ENCODE measurements at regions not wholly inside any gene's neighbourhood (a gene's known extent, or its start where the extent isn't known, plus 50 kb on each side); places are given as distances from the start of the nearest gene placed in this dataset.

DNA sequence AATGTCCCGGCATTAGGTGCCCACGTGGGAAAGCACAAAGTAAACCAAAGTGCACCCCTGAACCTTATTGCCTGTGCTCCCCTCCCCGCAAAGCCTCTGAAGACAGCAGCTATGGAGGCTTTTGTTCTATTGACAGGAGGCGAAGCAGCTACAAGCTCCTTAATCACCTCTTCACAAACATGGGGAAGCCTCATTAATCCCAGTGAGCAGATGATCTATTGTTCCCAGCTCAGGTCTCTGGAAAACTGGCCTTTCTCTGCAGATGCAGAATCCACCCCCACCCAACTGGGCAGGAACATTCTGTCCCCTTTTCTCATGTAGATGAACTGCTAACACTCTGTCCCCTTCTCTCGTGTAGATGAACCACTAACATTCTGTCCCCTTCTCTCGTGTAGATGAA, 190.5 kb upstream of the CSF3R start:
- DNase-seq: no peak

DNA sequence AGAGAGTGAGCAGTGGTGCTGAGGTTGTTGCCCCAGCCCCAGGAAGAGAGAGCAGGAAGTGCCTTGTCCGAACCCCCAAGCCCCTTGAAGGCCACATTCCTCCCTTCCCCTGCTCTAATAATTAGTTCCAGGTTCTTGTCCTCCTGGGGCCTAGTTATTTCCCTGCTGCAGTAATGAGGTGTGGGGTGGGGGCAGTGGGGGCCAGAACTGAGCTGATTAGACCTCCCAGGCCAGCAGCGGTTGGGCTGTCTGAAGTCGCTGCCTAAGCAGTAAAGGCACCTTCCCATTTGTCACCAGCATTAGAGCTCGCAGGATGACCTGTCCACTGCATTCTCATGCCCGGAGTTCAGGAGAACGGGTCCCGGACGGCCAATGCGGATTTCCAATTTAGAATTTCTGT, 186.5 kb upstream of the CSF3R start:
- DNase-seq: no peak

DNA sequence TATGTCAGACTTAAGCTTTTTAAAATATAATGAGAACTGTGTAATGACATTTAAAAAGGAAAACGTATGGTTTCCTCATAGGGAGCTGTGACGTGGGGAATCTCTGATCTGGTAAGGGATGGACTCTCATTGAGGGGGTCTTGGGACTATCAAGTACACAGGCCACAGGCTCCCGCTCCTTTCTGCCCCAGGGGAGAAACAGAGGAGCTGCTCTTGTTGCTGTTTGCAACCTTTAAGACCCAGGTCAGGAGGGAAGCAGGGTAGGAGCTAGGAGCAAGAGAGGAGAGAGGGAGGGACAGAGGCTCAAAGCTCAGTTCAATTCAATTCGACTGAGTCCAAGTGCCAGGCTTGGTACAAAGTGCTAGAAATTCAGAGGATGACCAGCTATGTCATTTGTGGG, 185.1 kb upstream of the CSF3R start:
- no peak for DNase-seq

DNA sequence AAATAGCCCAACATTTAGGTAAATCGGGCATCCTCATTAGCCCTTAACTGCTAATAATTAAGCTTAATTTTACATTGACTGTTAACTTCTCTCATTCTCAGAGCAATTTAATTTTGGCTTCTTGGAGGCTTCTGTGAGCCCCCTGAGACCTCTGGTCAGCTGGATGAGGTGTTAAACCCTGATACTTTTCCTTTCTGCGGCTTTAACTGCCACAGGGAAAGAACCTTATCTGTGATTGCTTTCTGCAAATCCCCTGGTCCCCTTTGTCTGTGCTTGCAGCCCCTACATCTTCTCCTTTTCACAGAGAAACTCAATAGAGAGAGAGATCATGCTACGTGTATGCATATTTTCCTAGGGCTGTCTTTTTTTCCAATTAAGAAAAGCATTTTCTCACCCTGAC, 184.5 kb upstream of the CSF3R start:
- DNase-seq: no peak

DNA sequence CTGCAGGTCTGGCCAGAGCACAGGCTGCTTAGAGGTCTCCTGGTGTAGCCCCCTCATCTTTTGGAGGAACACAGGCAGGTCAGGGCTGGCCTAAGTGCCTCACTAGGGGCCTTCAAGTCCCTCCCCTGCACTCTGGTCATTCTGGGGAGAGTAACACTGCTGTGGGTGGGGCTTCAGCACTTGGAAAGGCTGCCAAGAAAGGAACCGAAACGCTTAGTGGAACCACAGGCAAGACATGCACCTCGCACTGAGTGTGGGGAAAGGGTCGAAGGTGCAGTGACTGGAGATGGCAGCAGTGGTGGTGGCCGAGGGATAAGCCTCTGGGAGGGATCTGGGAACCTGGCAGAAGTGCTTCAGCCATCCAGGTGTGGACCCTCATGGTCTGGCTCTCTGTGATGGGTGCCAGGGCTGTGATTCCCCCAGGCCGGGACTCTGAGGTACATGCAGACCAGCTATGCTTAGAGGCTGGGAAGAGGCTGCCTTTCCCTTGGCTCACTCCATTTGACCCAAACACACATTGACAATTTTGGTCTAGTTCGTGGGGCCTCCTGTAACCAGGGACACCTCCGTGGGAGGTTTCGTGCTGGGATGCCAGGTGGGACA, 182.9 kb upstream of the CSF3R start:
- no peak for DNase-seq

DNA sequence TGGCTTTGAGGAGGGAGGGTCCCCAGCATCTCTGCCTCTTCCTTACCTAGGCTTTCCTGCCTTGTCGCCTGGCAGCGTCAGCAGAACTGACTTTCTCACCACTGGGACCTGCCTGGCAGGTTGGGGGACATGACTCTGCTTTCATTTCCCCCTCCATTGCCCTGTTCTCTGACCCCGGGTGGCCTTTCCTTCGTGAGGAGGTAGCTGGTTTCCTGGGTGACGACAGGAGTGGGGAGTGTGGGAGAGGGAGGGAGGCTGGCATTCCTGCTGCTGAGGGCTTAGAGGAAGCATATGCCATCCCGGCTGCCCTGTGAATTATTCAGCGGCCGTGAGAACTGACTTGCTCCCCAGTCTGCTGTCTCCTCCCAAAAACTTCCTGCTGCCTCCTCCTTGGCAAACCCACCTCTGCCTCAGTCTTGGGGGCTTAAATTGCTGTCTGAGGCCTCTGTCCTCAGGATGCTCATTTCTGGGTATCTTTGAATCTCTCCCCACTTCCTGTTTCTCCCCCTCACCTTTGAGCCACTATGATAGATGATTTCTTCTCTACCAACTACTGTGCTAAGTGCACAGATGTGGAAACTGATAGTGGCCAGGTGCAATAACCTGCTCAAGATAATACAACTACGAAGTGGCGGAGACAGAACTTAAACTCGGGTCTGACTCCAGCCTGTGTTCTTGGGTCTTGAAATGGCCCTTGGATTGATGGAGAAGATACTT, 182.0 kb upstream of the CSF3R start:
- no peak for DNase-seq

DNA sequence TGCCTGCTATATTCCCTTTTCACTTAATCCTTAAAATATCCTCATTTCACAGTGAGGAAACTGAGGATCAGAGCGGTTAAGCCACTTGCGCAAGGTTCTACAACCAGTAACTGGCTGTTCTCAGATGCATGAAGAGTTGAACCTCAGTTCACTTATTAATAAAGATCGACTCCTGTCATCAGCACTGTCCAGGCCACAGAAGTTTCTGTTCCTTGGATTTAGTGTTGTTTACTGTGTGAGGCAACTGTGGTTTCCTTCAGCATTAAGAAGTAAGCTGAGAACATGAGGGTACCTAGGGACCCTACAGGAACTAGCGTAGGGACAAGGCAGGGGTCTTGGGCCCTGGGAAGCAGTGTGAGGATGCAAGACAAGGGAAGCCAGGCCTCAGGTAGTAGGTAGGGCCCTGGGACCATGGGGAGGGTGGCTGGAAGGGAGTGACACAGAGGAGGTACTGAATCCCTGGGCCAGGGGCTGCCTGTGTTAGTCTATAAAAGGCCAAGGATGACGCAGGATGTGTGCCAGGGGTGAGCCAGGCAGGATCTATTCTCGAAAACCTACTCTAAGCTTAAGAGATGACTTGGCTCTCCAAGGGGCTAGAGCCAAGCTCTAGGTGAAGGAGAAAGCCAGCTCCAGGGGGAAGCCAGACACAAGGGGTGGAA, 181.2 kb upstream of the CSF3R start:
- no peak for DNase-seq

DNA sequence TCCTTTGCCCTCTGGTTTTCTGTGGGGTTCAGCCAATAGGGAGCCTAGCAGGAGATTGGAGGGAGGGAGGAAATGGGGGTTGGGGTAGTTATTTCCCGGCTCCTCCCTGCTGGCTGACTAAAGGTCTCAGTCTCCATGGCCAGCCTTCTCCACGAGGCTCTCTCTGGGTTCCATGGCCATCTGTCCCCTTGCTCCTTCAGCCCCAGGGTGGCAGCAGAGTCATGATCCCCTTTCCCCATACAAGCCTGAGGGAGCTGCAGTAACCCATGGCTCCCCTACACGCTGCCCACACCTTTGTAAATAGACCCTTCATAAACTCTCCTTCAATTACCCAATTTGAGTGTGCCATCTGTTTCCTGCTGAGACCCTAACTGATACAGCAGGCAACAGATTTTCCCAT, 176.1 kb upstream of the CSF3R start:
- DNase-seq: no peak

DNA sequence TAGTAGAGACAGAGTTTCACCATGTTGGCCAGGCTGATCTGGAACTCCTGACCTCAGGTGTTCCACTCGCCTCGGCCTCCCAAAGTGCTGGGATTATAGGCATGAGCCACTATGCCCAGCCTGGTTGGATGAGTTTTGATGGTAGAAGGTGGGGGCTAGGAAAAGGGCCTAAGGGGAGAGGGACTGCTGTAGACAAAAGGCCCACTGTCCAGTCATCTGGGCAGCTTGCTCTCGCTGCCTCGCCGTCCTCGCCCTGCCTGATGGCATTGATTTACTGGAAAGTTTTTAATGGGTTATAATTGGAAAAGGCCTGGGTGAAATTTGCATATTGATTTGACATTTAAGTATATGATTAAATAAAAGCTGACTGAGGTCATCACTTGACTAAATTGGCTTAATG, 175.1 kb upstream of the CSF3R start:
- DNase-seq: no peak

DNA sequence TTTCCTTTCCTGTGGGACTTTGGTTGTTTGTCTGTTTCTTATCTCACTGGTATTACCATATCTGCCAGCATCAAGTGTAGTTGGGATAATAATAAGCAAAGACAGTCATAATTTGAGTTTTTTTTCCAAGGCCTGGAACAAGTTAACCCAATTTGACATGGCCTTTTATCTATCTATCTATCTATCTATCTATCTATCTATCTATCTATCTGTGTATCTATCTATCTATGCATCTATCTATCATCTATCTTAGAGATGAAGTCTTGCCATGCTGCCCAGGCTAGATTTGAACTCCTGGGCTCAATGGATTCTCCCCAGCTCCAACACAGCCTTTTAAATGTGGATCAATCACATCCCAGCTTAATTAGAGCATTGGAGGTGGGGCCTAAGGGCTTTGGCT, 174.1 kb upstream of the CSF3R start:
- no peak for DNase-seq

DNA sequence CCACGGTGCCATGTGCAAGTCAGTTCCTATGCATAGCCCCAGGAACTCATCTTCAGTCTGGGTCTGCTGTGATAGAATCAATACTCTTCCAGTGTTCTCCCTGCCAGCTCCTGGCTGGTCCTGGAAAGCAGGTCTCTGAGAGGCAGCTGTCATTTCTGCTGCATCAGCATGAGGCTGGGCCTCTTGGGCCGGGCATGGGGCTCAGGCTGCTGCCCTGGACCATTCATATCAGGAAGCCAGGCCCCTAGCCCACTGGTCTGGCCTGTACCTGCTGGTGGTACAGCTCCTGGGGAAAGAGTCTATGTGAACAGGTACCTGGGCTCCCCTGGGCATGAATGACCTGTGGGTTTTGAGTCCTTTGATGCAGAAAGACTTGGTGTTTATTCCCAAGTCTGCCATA, 173.6 kb upstream of the CSF3R start:
- no peak for DNase-seq

DNA sequence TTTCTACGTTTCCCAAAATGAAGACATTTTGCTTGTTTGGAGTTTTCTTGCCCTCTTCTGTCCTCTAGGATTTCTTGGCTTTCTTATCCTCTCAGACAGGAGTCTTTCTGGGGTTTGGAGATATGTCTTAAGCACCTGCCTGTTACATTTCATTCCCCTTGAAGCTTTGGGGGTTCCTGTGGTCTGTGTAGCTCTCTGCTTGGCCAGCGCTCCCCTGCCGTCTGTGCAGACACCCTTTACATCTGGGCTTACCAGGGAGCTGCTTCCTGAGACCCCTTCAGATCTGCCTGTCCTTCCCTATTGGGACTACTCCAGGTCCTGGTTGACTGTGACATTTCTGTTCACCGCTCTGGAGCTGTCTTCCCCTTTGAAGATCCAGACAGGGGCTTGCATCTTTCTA, 171.9 kb upstream of the CSF3R start:
- no peak for DNase-seq

DNA sequence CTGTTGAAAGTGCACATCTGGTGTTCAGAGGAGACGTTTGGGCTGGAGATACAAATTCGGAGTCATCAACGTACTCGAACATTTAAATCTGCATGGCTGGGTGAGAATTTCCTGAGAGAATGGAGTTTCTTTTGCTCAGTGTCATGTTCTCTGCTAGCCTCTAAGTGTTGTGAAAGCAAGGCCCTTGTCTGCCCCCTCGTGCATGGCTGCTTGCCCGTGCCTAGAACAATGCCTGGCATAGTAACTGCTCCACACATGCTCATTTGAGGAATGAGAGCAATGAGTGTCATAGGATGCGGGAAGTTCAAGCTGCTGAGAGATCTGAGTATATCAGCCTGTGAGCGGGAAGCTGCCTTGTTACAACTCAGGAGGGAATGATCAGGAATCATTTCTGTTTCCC, 171.1 kb upstream of the CSF3R start:
- no peak for DNase-seq

DNA sequence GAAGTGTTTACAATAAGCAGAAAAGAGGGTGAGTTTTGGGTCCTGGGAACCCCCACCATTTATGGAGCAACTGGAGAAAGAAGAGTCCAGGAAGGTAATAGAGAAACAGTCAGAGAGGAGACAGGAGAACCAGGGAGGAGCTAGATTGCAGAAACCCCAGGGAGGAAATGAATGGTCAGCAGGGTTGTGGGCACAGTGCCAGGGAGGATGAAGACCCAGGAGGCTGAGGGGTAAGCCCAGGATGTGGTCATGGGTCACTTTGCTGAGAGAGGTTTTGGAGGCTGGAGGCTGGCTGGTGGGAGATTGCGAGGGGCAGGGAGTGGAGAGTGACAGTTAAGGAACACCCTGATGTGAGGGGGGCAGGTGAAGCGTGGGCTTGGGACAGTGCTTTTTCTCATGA, 169.9 kb upstream of the CSF3R start:
- DNase-seq: no peak

DNA sequence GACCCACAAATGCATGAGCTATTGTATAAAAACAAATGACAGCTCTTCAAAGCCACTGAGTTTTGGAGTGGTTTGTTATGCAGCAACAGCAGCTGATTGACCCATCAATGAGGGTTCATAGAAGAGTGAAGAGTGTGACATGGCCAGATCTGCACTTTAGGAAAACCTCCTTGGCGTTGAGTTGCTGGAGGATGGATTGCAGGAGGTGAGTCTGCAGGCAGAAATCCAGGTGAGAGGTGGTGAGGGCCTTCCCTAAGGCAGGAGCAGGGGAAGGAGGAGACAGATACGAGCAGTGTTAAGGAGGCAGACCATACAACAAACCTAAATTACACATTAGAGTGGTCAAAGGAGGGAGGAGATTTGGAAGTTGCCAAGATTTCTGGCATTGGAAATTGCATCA, 169.3 kb upstream of the CSF3R start:
- no peak for DNase-seq

DNA sequence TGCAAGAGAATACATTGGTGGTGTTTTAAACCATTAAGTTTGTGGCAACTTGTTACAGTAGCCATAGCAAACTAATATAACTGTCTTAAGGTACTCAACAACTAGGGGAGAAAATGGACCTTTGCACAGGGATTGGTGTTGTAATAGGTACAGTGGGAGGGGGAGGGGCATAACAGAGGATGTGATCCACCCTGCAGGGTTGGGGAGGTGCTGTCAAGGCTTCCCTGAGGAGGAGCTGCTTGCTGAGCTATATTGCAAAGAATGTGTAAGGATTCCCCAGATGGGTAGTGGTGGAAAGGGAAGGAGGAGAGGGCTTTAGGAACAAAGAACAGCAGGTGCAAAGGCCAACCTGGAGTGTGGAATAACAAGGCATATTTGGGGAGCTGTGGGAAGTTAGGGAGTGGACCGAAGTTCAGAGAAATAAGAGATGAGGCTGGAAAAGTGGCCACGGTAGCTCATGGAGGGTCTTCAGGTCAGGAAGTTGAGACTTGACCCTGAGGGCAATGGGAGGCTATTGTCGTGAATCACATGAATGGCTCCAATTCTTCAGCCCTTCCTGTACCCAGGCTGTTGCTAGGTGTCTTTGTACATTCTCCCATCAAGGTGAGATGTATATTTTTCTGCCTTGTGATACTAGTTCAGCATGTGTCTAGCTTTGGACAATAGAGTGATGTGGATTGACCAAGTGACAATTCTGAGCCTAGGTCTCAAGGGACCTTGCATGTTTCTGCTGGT, 168.6 kb upstream of the CSF3R start:
- DNase-seq: no peak

DNA sequence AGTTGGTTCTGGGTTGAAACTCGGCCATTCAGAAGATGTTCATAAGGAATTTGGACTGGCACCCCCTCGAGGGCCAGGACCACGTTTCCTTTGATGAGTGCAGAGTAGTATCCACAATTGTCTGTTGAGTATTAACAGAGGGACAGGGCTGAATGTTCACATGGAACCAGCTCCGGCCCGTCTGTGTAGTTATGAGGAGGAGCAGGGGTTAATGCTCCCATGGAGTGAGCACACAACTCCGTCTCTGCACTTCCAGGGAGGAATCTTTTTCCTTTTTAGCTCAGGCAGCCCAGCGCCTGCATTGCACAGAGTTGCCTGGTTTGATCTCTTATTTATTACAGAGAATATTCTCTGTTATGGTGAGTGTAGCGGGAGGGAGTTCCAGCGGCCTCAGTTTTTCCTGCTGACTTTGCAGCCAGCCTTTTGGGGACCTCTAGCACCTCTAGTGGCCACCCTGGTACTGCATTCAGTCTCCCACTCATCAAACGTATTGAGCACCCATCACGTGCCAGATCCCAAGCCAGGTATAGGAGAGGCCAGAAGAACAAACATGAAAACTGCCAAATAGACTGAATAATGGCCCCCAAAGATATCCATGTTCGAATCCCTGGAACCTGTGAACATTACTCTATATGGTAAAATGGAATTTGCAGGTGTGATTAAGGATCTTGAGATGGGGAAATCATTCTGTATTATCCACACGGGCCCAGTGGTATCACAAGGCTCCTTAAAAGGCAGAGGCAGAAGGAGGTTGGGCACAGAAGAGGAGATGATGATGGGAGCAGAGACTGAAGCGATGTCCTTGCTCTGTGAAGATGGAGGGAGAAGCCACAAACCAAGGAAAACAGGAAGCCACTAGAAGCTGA, 167.7 kb upstream of the CSF3R start:
- peak; percentile 82 for DNase-seq

DNA sequence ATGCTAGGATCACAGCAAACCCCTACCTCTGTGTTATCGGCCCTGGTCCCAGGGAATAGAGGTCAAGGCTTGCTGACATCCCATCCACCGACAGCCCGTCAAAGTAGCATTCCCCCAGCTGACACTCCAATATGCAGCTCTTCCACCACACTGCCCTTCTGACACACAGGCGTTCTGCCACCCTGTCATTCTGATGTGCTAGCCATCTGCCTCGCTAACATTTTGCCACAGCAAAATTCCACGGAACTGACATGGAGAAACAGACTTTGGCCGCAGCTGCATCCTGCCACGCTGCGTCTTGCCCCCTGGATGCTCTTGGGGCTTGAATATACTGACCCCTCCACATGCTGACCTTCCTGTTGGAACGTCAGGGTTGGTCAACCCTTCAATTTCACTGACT, 163.2 kb upstream of the CSF3R start:
- no peak for DNase-seq

DNA sequence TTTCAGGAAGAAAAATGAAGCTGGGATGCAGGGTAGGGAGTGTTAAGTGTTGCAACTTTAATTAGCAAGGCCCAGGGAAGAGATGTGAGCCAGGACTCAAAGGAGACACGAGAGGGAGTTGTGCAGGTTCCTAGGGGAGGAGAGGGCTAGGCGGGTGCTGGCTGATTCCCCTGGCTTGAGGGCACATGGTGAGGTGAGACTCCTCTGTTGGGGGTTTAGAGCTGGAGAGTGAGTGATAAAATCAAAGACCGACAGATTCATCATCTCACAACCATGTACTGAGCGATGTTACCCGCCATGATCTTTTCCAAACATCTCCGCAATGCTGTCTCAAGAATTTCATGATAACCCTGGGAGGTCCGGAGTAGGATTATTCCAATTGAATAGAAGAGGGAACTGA, 161.8 kb upstream of the CSF3R start:
- no peak for DNase-seq

DNA sequence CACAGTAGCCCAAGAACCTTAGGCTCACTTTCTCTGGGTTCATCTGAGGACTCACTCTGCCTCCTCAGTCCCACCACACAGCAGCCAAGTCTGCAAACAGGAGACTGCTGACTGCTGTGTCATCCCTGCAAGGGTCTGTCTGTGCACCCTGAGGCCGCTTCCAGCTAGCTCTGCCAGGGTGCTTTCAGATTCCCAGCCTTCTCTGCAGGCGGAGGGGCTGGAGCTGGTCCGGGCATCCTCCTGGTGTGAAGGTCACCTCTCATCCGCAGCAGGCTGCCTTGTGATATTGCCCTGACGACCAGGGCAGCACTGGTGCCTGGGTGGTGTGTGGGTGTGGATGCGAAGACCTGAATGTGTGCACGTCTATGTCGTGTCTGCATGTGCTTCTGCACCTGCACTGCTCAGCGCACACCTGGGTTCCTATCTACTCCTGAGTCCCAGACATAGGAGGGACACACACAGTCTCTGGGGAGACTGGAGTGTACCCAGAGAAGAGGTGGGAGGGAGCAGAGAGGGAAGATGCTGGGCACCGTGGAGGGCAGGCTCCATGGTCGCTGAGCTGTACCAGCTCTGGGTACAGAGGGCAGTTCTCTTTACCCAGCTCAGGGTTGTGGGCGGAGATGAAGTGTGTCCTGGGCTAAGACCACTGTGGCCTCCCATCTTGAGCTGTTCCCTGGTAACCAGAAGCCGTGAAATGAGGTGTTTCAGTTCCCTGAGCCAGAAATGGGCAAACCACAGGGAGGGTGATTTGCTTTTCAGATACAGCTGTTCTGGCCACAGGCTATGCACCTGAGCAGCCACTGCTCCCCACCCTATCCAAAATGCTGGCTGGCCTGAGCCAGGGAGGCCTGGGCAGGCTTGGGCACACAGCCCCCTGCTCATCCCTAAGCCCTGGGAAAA, 160.9 kb upstream of the CSF3R start:
- no peak for DNase-seq

DNA sequence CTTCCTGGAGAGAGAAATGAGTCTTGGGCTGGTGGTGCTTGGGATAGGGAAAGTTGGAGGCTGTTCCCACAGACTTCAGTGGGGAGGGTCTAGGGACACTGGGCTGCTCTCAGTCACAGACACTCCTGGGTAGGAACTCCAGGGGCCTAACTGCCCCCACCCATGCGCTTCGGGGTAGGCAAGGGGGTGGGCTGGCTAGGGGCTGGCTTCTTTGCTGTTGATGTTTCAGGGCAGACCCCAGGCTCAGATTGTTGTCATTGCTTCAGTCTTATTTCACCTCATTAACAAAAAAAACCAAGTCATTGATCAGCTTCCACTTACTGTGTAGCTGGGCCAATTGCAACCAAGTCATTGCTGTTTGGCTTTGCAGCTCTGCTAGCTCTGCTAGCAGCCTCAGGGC, 160.1 kb upstream of the CSF3R start:
- DNase-seq: no peak

DNA sequence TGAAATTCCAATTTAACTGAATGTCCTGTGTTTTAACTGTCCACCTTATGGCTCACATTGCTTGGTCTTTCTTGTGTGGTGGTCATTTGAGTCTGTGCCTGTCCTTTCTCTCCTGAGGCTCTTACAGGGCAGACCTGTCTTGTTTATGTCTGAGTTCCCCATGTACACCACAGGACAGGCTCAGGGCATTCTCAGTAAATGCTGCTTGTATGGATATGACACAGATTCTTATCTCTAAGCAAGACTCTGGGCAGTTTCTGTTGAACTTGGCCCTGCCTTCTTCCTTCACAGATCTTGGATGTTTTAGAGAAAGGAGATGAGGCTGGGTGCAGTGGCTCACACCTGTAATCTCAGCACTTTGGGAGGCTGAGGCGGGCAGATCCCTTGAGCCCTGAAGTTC, 159.1 kb upstream of the CSF3R start:
- DNase-seq: no peak

All from activated CD4-positive, alpha-beta T cell treated with anti-CD3 and anti-CD28 coated beads for 48 hours (primary cell).